Glutamatergic neuron (in vitro differentiated cells): ENCODE measurements at regions not wholly inside any gene's neighbourhood (a gene's known extent, or its start where the extent isn't known, plus 50 kb on each side); places are given as distances from the start of the nearest gene placed in this dataset.

Experiments
- DNase-seq: peaks from one replicate; pipeline ENCODE4 v3.0.0; 2022
- H3K27ac Mint-ChIP-seq: one replicate; pipeline ENCODE4 v1.8.0; 2020; ENCODE audit warnings: mild to moderate bottlenecking, mixed read lengths, inconsistent platforms; ENCODE audit not compliant: unreplicated experiment
- H3K27me3 Mint-ChIP-seq: one replicate; pipeline ENCODE4 v1.8.0; 2020; ENCODE audit warnings: mild to moderate bottlenecking, moderate library complexity, mixed read lengths, inconsistent platforms; ENCODE audit not compliant: unreplicated experiment
- H3K36me3 Mint-ChIP-seq: one replicate; pipeline ENCODE4 v1.8.0; 2020; ENCODE audit warnings: mild to moderate bottlenecking, mixed read lengths, inconsistent platforms; ENCODE audit not compliant: unreplicated experiment
- H3K4me1 Mint-ChIP-seq: one replicate; pipeline ENCODE4 v1.8.0; 2020; ENCODE audit warnings: mild to moderate bottlenecking, low read depth, mixed read lengths, inconsistent platforms; ENCODE audit not compliant: unreplicated experiment
- H3K4me3 Mint-ChIP-seq: one replicate; pipeline ENCODE4 v1.8.0; 2020; ENCODE audit warnings: mild to moderate bottlenecking, mixed read lengths, inconsistent platforms; ENCODE audit not compliant: unreplicated experiment
- H3K9me3 Mint-ChIP-seq: one replicate; pipeline ENCODE4 v1.8.0; 2020; ENCODE audit warnings: mild to moderate bottlenecking, moderate library complexity, mixed read lengths, inconsistent platforms; ENCODE audit not compliant: unreplicated experiment
- TF ChIP-seq, protein P1 (sequence below): fragments of 200-600 bp; sonication (generic); IDR thresholded peaks from one replicate; pipeline ENCODE4 v1.5.0; 2021; ENCODE audit not compliant: partially characterized antibody, unreplicated experiment

- no peak overlapping the region for H3K27ac Mint-ChIP-seq
- H3K9me3 Mint-ChIP-seq, result no peaks in the 10 kb centered on the region
- H3K4me3 Mint-ChIP-seq, result no peak overlapping the region
- TF ChIP-seq, protein P1, sequence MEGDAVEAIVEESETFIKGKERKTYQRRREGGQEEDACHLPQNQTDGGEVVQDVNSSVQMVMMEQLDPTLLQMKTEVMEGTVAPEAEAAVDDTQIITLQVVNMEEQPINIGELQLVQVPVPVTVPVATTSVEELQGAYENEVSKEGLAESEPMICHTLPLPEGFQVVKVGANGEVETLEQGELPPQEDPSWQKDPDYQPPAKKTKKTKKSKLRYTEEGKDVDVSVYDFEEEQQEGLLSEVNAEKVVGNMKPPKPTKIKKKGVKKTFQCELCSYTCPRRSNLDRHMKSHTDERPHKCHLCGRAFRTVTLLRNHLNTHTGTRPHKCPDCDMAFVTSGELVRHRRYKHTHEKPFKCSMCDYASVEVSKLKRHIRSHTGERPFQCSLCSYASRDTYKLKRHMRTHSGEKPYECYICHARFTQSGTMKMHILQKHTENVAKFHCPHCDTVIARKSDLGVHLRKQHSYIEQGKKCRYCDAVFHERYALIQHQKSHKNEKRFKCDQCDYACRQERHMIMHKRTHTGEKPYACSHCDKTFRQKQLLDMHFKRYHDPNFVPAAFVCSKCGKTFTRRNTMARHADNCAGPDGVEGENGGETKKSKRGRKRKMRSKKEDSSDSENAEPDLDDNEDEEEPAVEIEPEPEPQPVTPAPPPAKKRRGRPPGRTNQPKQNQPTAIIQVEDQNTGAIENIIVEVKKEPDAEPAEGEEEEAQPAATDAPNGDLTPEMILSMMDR, result no peak
- H3K36me3 Mint-ChIP-seq, result no peaks in the 10 kb centered on the region
- no peaks in the 10 kb centered on the region for H3K4me1 Mint-ChIP-seq
- H3K27me3 Mint-ChIP-seq, result no peaks in the 10 kb centered on the region
- no peak for DNase-seq
Observed at GRCh38 chr9:75699017-75699416, 191.5 kb upstream of the PCSK5 start.

GRCh38 chr9:75699625-75700251 is 190.7 kb upstream of the PCSK5 start:
- no peaks in the 10 kb centered on the region for H3K9me3 Mint-ChIP-seq
- H3K4me3 Mint-ChIP-seq, result no peak overlapping the region
- no peak overlapping the region for H3K27ac Mint-ChIP-seq
- no peaks in the 10 kb centered on the region for H3K36me3 Mint-ChIP-seq
- no peak for DNase-seq
- no peaks in the 10 kb centered on the region for H3K4me1 Mint-ChIP-seq
- TF ChIP-seq, protein P1, result no peak
- H3K27me3 Mint-ChIP-seq, result no peaks in the 10 kb centered on the region

- H3K36me3 Mint-ChIP-seq, result no peaks in the 10 kb centered on the region
- H3K4me3 Mint-ChIP-seq, result no peak overlapping the region
- no peaks in the 10 kb centered on the region for H3K9me3 Mint-ChIP-seq
- no peak overlapping the region for H3K27ac Mint-ChIP-seq
- TF ChIP-seq, protein P1, result no peak
- no peaks in the 10 kb centered on the region for H3K27me3 Mint-ChIP-seq
- H3K4me1 Mint-ChIP-seq, result no peaks in the 10 kb centered on the region
- DNase-seq, result no peak
Observed at GRCh38 chr9:75700252-75700640, 190.2 kb upstream of the PCSK5 start.

- Mint-ChIP-seq H3K4me1 (no peaks in the 10 kb centered on the region), H3K9me3 (peaks cover 3% of the 10 kb centered on the region), H3K36me3 (no peaks in the 10 kb centered on the region), H3K27me3 (no peaks in the 10 kb centered on the region), H3K4me3 (no peak overlapping the region), H3K27ac (no peak overlapping the region)
- no peak for DNase-seq
- TF ChIP-seq, protein P1, result no peak
Observed at GRCh38 chr9:75707191-75707590, 183.3 kb upstream of the PCSK5 start.

- Mint-ChIP-seq H3K9me3 (peaks cover 3% of the 10 kb centered on the region), H3K36me3 (no peaks in the 10 kb centered on the region)
- DNase-seq, result no peak
Observed at GRCh38 chr9:75709698-75710097, 180.8 kb upstream of the PCSK5 start.

More at GRCh38 chr9:75709698-75710097, 180.8 kb upstream of the PCSK5 start:
- TF ChIP-seq, protein P1, result no peak
- H3K4me3 Mint-ChIP-seq, result no peak overlapping the region
- H3K27ac Mint-ChIP-seq, result no peak overlapping the region
- no peaks in the 10 kb centered on the region for H3K4me1 Mint-ChIP-seq
- no peaks in the 10 kb centered on the region for H3K27me3 Mint-ChIP-seq
